ENCODE measurements at regions not wholly inside any gene's neighbourhood (a gene's known extent, or its start where the extent isn't known, plus 50 kb on each side); places are given as distances from the start of the nearest gene placed in this dataset.
A peak's percentile ranks its signal among the peaks of the same experiment; 100 is the strongest.

DNA sequence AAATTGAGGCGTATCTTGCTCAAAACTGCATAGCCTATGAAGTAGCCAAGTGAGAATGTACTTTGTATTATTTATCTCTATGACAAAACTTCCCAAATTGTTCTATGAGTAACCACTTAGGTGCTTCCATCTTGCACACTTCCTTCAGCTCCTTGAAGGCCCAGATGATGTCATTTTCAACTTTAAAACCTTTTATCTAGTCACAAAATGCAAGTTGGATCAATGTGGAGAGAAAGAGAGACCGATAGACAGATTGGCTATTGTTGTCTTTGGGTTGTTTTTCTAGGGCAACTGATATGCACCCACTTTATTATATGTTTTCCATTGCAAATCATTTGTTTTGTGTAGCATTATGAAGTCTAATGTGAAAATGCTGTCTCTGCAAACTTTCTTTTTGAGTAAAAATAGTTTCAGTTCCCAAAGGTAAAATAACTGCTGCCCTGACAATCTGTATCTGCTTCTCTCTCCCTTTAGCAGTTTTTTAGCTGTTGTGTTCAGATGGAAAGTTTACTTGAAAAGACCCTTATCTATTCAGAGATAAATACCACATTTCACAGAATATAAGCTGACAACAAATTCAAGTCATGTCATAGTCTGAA lies 73.7 kb upstream of the CITED2 start (continued):
- TF ChIP-seq, protein P1, sequence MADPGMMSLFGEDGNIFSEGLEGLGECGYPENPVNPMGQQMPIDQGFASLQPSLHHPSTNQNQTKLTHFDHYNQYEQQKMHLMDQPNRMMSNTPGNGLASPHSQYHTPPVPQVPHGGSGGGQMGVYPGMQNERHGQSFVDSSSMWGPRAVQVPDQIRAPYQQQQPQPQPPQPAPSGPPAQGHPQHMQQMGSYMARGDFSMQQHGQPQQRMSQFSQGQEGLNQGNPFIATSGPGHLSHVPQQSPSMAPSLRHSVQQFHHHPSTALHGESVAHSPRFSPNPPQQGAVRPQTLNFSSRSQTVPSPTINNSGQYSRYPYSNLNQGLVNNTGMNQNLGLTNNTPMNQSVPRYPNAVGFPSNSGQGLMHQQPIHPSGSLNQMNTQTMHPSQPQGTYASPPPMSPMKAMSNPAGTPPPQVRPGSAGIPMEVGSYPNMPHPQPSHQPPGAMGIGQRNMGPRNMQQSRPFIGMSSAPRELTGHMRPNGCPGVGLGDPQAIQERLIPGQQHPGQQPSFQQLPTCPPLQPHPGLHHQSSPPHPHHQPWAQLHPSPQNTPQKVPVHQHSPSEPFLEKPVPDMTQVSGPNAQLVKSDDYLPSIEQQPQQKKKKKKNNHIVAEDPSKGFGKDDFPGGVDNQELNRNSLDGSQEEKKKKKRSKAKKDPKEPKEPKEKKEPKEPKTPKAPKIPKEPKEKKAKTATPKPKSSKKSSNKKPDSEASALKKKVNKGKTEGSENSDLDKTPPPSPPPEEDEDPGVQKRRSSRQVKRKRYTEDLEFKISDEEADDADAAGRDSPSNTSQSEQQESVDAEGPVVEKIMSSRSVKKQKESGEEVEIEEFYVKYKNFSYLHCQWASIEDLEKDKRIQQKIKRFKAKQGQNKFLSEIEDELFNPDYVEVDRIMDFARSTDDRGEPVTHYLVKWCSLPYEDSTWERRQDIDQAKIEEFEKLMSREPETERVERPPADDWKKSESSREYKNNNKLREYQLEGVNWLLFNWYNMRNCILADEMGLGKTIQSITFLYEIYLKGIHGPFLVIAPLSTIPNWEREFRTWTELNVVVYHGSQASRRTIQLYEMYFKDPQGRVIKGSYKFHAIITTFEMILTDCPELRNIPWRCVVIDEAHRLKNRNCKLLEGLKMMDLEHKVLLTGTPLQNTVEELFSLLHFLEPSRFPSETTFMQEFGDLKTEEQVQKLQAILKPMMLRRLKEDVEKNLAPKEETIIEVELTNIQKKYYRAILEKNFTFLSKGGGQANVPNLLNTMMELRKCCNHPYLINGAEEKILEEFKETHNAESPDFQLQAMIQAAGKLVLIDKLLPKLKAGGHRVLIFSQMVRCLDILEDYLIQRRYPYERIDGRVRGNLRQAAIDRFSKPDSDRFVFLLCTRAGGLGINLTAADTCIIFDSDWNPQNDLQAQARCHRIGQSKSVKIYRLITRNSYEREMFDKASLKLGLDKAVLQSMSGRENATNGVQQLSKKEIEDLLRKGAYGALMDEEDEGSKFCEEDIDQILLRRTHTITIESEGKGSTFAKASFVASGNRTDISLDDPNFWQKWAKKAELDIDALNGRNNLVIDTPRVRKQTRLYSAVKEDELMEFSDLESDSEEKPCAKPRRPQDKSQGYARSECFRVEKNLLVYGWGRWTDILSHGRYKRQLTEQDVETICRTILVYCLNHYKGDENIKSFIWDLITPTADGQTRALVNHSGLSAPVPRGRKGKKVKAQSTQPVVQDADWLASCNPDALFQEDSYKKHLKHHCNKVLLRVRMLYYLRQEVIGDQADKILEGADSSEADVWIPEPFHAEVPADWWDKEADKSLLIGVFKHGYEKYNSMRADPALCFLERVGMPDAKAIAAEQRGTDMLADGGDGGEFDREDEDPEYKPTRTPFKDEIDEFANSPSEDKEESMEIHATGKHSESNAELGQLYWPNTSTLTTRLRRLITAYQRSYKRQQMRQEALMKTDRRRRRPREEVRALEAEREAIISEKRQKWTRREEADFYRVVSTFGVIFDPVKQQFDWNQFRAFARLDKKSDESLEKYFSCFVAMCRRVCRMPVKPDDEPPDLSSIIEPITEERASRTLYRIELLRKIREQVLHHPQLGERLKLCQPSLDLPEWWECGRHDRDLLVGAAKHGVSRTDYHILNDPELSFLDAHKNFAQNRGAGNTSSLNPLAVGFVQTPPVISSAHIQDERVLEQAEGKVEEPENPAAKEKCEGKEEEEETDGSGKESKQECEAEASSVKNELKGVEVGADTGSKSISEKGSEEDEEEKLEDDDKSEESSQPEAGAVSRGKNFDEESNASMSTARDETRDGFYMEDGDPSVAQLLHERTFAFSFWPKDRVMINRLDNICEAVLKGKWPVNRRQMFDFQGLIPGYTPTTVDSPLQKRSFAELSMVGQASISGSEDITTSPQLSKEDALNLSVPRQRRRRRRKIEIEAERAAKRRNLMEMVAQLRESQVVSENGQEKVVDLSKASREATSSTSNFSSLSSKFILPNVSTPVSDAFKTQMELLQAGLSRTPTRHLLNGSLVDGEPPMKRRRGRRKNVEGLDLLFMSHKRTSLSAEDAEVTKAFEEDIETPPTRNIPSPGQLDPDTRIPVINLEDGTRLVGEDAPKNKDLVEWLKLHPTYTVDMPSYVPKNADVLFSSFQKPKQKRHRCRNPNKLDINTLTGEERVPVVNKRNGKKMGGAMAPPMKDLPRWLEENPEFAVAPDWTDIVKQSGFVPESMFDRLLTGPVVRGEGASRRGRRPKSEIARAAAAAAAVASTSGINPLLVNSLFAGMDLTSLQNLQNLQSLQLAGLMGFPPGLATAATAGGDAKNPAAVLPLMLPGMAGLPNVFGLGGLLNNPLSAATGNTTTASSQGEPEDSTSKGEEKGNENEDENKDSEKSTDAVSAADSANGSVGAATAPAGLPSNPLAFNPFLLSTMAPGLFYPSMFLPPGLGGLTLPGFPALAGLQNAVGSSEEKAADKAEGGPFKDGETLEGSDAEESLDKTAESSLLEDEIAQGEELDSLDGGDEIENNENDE (IDR thresholded peaks at IDR 0.05; ENCODE audit: low read depth, low read length), result peak; percentile 90
- TF ChIP-seq, protein P2, sequence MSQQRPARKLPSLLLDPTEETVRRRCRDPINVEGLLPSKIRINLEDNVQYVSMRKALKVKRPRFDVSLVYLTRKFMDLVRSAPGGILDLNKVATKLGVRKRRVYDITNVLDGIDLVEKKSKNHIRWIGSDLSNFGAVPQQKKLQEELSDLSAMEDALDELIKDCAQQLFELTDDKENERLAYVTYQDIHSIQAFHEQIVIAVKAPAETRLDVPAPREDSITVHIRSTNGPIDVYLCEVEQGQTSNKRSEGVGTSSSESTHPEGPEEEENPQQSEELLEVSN (IDR thresholded peaks at IDR 0.05; ENCODE audit: borderline replicate concordance in 1 of 2, extremely low read depth in 1 of 2, insufficient read depth in 1 of 2, insufficient read length in 1 of 2, low read depth in 1 of 2, low read length in 1 of 2, poor library complexity in 1 of 2, severe bottlenecking in 1 of 2), result no peak
- TF ChIP-seq ZNF644 (tag; IDR thresholded peaks at IDR 0.05; ENCODE audit: low read depth) (peak; percentile 19), MTA1 (IDR thresholded peaks at IDR 0.05; ENCODE audit: borderline replicate concordance) (no peak), ZNF445 (CRISPR knock-in tag; IDR thresholded peaks at IDR 0.05; ENCODE audit: low read depth) (no peak), NFIC (IDR thresholded peaks at IDR 0.05) (no peak; the same call in 1 of the 2 replicates), POLR2AphosphoS5 (IDR thresholded peaks at IDR 0.05; ENCODE audit: control insufficient read depth, insufficient read depth, low read depth, low read length) (no peak), ELF4 (CRISPR knock-in tag; IDR thresholded peaks at IDR 0.05) (no peak), CCNT2 (IDR thresholded peaks at IDR 0.05; ENCODE audit: borderline replicate concordance, extremely low read depth, insufficient read length, low read depth, low read length) (peak; percentile 43), SMARCA5 (IDR thresholded peaks at IDR 0.05) (no peak), PML (IDR thresholded peaks at IDR 0.05; ENCODE audit: low read length) (no peak), TCF3 (CRISPR knock-in tag; IDR thresholded peaks at IDR 0.05) (peak; percentile 67), FOXJ2 (tag; IDR thresholded peaks at IDR 0.05) (peak; percentile 86)
- TF ChIP-seq, protein P3, sequence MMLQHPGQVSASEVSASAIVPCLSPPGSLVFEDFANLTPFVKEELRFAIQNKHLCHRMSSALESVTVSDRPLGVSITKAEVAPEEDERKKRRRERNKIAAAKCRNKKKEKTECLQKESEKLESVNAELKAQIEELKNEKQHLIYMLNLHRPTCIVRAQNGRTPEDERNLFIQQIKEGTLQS (IDR thresholded peaks at IDR 0.05), result peak; percentile 97
- TF ChIP-seq, protein P3 (CRISPR knock-in tag; conservative IDR thresholded peaks at IDR 0.05), result 0 out of 2 replicates have a peak, but pooled peaks have one; percentile 22

All from K562 (cell line).